GM18909 (cell line): ENCODE measurements at regions not wholly inside any gene's neighbourhood (a gene's known extent, or its start where the extent isn't known, plus 50 kb on each side); places are given as distances from the start of the nearest gene placed in this dataset.
"Not testable (repeated sequence)": the region's sequence is repeated elsewhere in the genome, so short reads cannot be mapped to it uniquely, and the experiment has no call there.

Source experiments
- ATAC-seq: cut with Tn5 transposase; IDR thresholded peaks from one replicate; pipeline ENCODE4 v1.9.1; 2021; ENCODE audit warnings: mild to moderate bottlenecking; ENCODE audit not compliant: unreplicated experiment, poor library complexity

- ATAC-seq = no peak
Observed at GRCh38 chr1:104018922-104019674, 269.4 kb downstream of the AMY1C start.

GRCh38 chr1:104019675-104020049 lies 270.0 kb downstream of the AMY1C start:
- ATAC-seq = no peak

- no peak for ATAC-seq
Observed at GRCh38 chr1:104028416-104029035, 278.8 kb downstream of the AMY1C start.

GRCh38 chr1:104029456-104029970 lies 279.8 kb downstream of the AMY1C start:
- ATAC-seq = no peak

GRCh38 chr1:104056786-104057185 lies 307.1 kb downstream of the AMY1C start:
- no peak for ATAC-seq

GRCh38 chr1:104057219-104057898 lies 307.7 kb downstream of the AMY1C start:
- ATAC-seq = not testable (repeated sequence)

GRCh38 chr1:104061637-104062036 lies 311.9 kb downstream of the AMY1C start:
- ATAC-seq = not testable (repeated sequence)

- no peak for ATAC-seq
Observed at GRCh38 chr1:104064399-104064798, 314.7 kb downstream of the AMY1C start.

- no peak for ATAC-seq
Observed at GRCh38 chr1:104072915-104073371, 323.2 kb downstream of the AMY1C start.

- no peak for ATAC-seq
Observed at GRCh38 chr1:104073463-104073902, 323.8 kb downstream of the AMY1C start.

- ATAC-seq = no peak
Observed at GRCh38 chr1:104082221-104082620, 332.5 kb downstream of the AMY1C start.

- no peak for ATAC-seq
Observed at GRCh38 chr1:104084380-104084779, 334.7 kb downstream of the AMY1C start.

- no peak for ATAC-seq
Observed at GRCh38 chr1:104092698-104093097, 343.0 kb downstream of the AMY1C start.

- no peak for ATAC-seq
Observed at GRCh38 chr1:104098837-104099236, 349.1 kb downstream of the AMY1C start.

GRCh38 chr1:104100115-104100514 lies 350.4 kb downstream of the AMY1C start:
- no peak for ATAC-seq

- ATAC-seq = no peak
Observed at GRCh38 chr1:104105465-104105864, 355.8 kb downstream of the AMY1C start.

GRCh38 chr1:104120525-104120924 lies 370.8 kb downstream of the AMY1C start:
- no peak for ATAC-seq

- ATAC-seq = no peak
Observed at GRCh38 chr1:104121271-104121670, 371.6 kb downstream of the AMY1C start.

- no peak for ATAC-seq
Observed at GRCh38 chr1:104125266-104125665, 375.6 kb downstream of the AMY1C start.

GRCh38 chr1:104125970-104126369 lies 376.3 kb downstream of the AMY1C start:
- ATAC-seq = no peak

GRCh38 chr1:104132382-104132973 lies 382.8 kb downstream of the AMY1C start:
- ATAC-seq = peak; percentile 63
